ENCODE measurements at regions not wholly inside any gene's neighbourhood (a gene's known extent, or its start where the extent isn't known, plus 50 kb on each side); places are given as distances from the start of the nearest gene placed in this dataset.

DNA sequence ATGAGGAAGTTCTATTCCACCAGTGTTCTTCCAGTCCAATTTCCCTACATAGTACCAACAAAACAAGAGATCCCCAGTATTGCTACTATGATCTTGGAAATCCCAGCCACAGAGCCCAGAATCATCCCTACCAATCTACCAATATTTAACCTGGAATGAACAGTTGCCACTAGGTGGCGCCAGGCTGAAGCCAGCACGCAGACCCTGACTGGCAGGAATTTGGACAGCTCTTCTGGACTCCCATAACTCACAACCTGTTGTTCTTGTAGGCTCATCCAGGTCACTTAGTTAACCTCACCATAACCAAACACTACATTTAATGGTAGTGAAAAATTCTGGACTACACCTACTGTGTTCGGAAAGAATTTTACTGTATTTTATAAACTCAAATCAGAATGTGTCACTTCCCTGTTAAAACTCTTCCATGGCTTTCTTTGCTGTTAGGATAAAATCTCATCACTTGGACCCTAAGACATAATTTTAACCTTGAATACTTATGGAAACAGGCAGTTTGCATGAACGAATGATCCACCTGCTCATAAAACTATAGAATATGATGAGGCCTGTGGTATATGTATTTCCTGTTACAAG, 59.8 kb upstream of the SLC38A11 start:
- TF ChIP-seq YY1 (IDR thresholded peaks at IDR 0.05; ENCODE audit: insufficient read depth, insufficient read length) (no peak), ZNF274 (IDR thresholded peaks at IDR 0.05; ENCODE audit: low read depth, low read length) (no peak)
